Suppressor macrophage treated with lipopolysaccharide for 1 hour (primary cell): ENCODE measurements at regions not wholly inside any gene's neighbourhood (a gene's known extent, or its start where the extent isn't known, plus 50 kb on each side); places are given as distances from the start of the nearest gene placed in this dataset.
A peak's percentile ranks its signal among the peaks of the same experiment; 100 is the strongest.
"Not testable (repeated sequence)": the region's sequence is repeated elsewhere in the genome, so short reads cannot be mapped to it uniquely, and the experiment has no call there.

Experiments used
- DNase-seq, 3 donors: peaks; one replicate each; pipeline ENCODE4 v3.0.0-alpha.2; 2020 to 2022

GRCh38 chr7:4438723-4439245 lies 243.3 kb upstream of the FOXK1 start:
- DNase-seq: no peak

GRCh38 chr7:4439444-4439843 lies 242.7 kb upstream of the FOXK1 start:
- DNase-seq: no peak

- DNase-seq: no peak
Measured at GRCh38 chr7:4444106-4444505, 238.0 kb upstream of the FOXK1 start.

- no peak for DNase-seq
Measured at GRCh38 chr7:4445777-4446176, 236.3 kb upstream of the FOXK1 start.

- no peak for DNase-seq
Measured at GRCh38 chr7:4449263-4449662, 232.8 kb upstream of the FOXK1 start.

GRCh38 chr7:4450483-4450882 lies 231.6 kb upstream of the FOXK1 start:
- DNase-seq: no peak

GRCh38 chr7:4460597-4460996 lies 221.5 kb upstream of the FOXK1 start:
- no peak for DNase-seq

- peak; percentile 1 to 36 (median 25) for DNase-seq
Measured at GRCh38 chr7:4461531-4461930, 220.6 kb upstream of the FOXK1 start.

GRCh38 chr7:4468320-4469102 lies 213.6 kb upstream of the FOXK1 start:
- DNase-seq: no peak

GRCh38 chr7:4470246-4470645 lies 211.8 kb upstream of the FOXK1 start:
- no peak for DNase-seq

- no peak for DNase-seq
Measured at GRCh38 chr7:4472728-4473127, 209.4 kb upstream of the FOXK1 start.

GRCh38 chr7:4479367-4480039 lies 202.6 kb upstream of the FOXK1 start:
- peak; percentile 42 to 71 (median 50) for DNase-seq

GRCh38 chr7:4480131-4480530 lies 202.0 kb upstream of the FOXK1 start:
- not testable (repeated sequence) for DNase-seq

GRCh38 chr7:4483851-4484250 lies 198.2 kb upstream of the FOXK1 start:
- no peak for DNase-seq

- DNase-seq: no peak
Measured at GRCh38 chr7:4484545-4484944, 197.6 kb upstream of the FOXK1 start.

GRCh38 chr7:4486907-4487306 lies 195.2 kb upstream of the FOXK1 start:
- DNase-seq: no peak

- not testable (repeated sequence) for DNase-seq
Measured at GRCh38 chr7:4496911-4497310, 185.2 kb upstream of the FOXK1 start.

GRCh38 chr7:4500812-4501211 lies 181.3 kb upstream of the FOXK1 start:
- no peak for DNase-seq

- not testable (repeated sequence) for DNase-seq
Measured at GRCh38 chr7:4507886-4508285, 174.2 kb upstream of the FOXK1 start.

GRCh38 chr7:4513450-4513849 lies 168.6 kb upstream of the FOXK1 start:
- DNase-seq: no peak

- no peak for DNase-seq
Measured at GRCh38 chr7:4519819-4520520, 162.1 kb upstream of the FOXK1 start.

GRCh38 chr7:4523219-4523618 lies 158.9 kb upstream of the FOXK1 start:
- no peak for DNase-seq

GRCh38 chr7:4523873-4524272 lies 158.2 kb upstream of the FOXK1 start:
- no peak for DNase-seq

- no peak for DNase-seq
Measured at GRCh38 chr7:4525884-4526283, 156.2 kb upstream of the FOXK1 start.
